Gastroesophageal sphincter (tissue), 3 donors: ENCODE measurements at regions not wholly inside any gene's neighbourhood (a gene's known extent, or its start where the extent isn't known, plus 50 kb on each side); places are given as distances from the start of the nearest gene placed in this dataset.

Source experiments
- CTCF ChIP-seq, 4 experiments: fragments of 200-600 bp in 2 of 4; fragments of 450-650 bp in 2 of 4; sonication (generic) in 1 of 4; IDR thresholded peaks; one replicate each; pipeline ENCODE4 v1.5.1; 2017 to 2019; ENCODE audit warnings: antibody characterized with exemption in 4 of 4, mild to moderate bottlenecking in 2 of 4, moderate library complexity in 2 of 4
- POLR2A ChIP-seq, 2 donors: fragments of 450-650 bp; IDR thresholded peaks; one replicate each; pipeline ENCODE4 v1.6.1; 2017; ENCODE audit warnings: antibody characterized with exemption in 2 of 2, mild to moderate bottlenecking in 2 of 2, moderate library complexity in 1 of 2

GRCh38 chrX:138986866-138987265 lies 275.3 kb upstream of the FGF13 start:
- TF ChIP-seq POLR2A (IDR thresholded peaks at IDR 0.05) (no peak), CTCF (IDR thresholded peaks at IDR 0.05) (no peak)
